RWPE2 (cell line): ENCODE measurements at regions not wholly inside any gene's neighbourhood (a gene's known extent, or its start where the extent isn't known, plus 50 kb on each side); places are given as distances from the start of the nearest gene placed in this dataset.

Experiments
- ATAC-seq: fragments of 200-7000 bp; cut with Tn5 transposase; 3 replicates; pipeline ENCODE4 v1.9.1; 2021; ENCODE audit warnings: low read depth
- DNase-seq: peaks from one replicate; pipeline ENCODE4 v3.0.0-alpha.2; 2020; ENCODE audit warnings: low spot score
- H3K27ac ChIP-seq: fragments of 450-650 bp; 2 replicates; pipeline ENCODE4 v1.5.1; 2017; ENCODE audit warnings: mild to moderate bottlenecking; ENCODE audit not compliant: poor library complexity, severe bottlenecking
- H3K27me3 ChIP-seq: fragments of 250-450 bp; sonication (Bioruptor Pico); 2 replicates; pipeline ENCODE4 v1.5.1; 2021; ENCODE audit warnings: mild to moderate bottlenecking, moderate library complexity; ENCODE audit not compliant: insufficient read depth, poor library complexity, severe bottlenecking
- H3K36me3 ChIP-seq: fragments of 250-450 bp; sonication (Bioruptor Pico); 2 replicates; pipeline ENCODE4 v1.5.1; 2020; ENCODE audit warnings: low read depth, mild to moderate bottlenecking, moderate library complexity
- H3K4me1 ChIP-seq: fragments of 250-450 bp; sonication (Bioruptor Pico); 2 replicates; pipeline ENCODE4 v1.5.1; 2021; ENCODE audit warnings: mild to moderate bottlenecking, moderate library complexity; ENCODE audit not compliant: insufficient read depth, poor library complexity, severe bottlenecking
- H3K4me3 ChIP-seq: fragments of 250-450 bp; sonication (Bioruptor Pico); 2 replicates; pipeline ENCODE4 v1.5.1; 2021; ENCODE audit warnings: mild to moderate bottlenecking, moderate library complexity; ENCODE audit not compliant: severe bottlenecking
- H3K9me3 ChIP-seq: fragments of 250-450 bp; sonication (Bioruptor Pico); 2 replicates; pipeline ENCODE4 v1.5.1; 2021; ENCODE audit warnings: mild to moderate bottlenecking, moderate library complexity; ENCODE audit not compliant: severe bottlenecking
- TF ChIP-seq, protein P1 (sequence below): fragments of 450-650 bp; IDR thresholded peaks from one replicate; pipeline ENCODE4 v1.5.1; 2017; ENCODE audit warnings: mild to moderate bottlenecking, moderate library complexity; ENCODE audit not compliant: poor library complexity, severe bottlenecking

GRCh38 chr11:122205036-122205435, 89.0 kb upstream of the BLID start:
- TF ChIP-seq, protein P1, sequence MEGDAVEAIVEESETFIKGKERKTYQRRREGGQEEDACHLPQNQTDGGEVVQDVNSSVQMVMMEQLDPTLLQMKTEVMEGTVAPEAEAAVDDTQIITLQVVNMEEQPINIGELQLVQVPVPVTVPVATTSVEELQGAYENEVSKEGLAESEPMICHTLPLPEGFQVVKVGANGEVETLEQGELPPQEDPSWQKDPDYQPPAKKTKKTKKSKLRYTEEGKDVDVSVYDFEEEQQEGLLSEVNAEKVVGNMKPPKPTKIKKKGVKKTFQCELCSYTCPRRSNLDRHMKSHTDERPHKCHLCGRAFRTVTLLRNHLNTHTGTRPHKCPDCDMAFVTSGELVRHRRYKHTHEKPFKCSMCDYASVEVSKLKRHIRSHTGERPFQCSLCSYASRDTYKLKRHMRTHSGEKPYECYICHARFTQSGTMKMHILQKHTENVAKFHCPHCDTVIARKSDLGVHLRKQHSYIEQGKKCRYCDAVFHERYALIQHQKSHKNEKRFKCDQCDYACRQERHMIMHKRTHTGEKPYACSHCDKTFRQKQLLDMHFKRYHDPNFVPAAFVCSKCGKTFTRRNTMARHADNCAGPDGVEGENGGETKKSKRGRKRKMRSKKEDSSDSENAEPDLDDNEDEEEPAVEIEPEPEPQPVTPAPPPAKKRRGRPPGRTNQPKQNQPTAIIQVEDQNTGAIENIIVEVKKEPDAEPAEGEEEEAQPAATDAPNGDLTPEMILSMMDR = no peak
- Histone ChIP-seq H3K4me1 (peaks cover 23% of the 10 kb centered on the region), H3K9me3 (no peaks in the 10 kb centered on the region), H3K4me3 (no peak overlapping the region), H3K27ac (no peak overlapping the region), H3K36me3 (no peaks in the 10 kb centered on the region), H3K27me3 (no peaks in the 10 kb centered on the region)
- no peak for ATAC-seq
- DNase-seq = no peak

- H3K4me3 ChIP-seq = no peak overlapping the region
Observed at GRCh38 chr11:122204206-122204605, 88.2 kb upstream of the BLID start.

GRCh38 chr11:122202951-122203456, 87.0 kb upstream of the BLID start:
- DNase-seq = peak; percentile 73
- H3K27ac ChIP-seq = peak overlapping the region; percentile 98
- H3K27me3 ChIP-seq = no peaks in the 10 kb centered on the region
- H3K36me3 ChIP-seq = no peaks in the 10 kb centered on the region
- TF ChIP-seq, protein P1 = peak; percentile 98
- no peaks in the 10 kb centered on the region for H3K9me3 ChIP-seq
- peak overlapping the region; percentile 24 for H3K4me3 ChIP-seq
- peak; percentile 85 for ATAC-seq
- H3K4me1 ChIP-seq = peaks cover 33% of the 10 kb centered on the region

More at GRCh38 chr11:122204206-122204605, 88.2 kb upstream of the BLID start:
- Histone ChIP-seq H3K4me1 (peaks cover 29% of the 10 kb centered on the region), H3K27ac (peak overlapping the region; percentile 98), H3K36me3 (no peaks in the 10 kb centered on the region), H3K9me3 (no peaks in the 10 kb centered on the region), H3K27me3 (no peaks in the 10 kb centered on the region)
- ATAC-seq (no peak), DNase-seq (no peak)
- TF ChIP-seq, protein P1 = no peak

DNA sequence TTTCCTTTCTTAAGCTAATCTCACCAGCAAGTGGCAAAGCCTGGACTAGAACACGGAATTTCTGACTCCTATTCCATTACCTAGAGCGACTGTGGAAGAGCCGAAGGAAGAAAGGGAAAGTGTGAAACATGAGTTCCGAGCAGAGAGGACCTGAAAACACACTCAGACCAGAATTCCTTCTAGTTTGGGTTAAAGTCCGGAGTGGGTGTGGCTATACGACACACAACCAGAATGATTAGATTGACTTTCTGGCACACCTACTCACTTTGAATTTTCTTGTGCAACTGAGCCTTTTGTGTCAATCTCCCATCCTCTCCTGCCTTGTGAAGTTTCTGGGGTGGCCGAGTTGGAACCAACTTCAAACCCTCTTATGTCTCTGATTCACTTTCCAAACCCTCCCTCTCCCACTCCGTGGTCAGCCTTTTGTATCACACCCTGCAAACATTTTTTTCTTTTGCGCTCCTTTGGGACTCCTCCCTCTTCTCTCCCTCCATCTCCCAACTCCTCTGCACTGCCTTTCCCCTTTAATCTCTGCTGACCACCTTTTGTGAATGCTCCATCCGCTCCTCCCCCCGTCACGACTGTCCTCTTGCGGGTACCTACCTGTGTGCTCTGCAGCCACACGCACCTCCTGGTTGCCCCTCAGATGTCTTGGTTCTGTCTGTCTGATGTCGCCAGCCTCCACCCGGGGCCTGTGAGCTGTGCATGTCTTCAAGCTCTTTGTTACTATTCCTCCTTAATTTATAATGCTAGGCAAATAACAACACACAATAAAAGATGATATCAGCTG, 86.3 kb upstream of the BLID start:
- no peaks in the 10 kb centered on the region for H3K9me3 ChIP-seq
- H3K27ac ChIP-seq = peak overlapping the region; percentile 98
- H3K4me3 ChIP-seq = peak overlapping the region; percentile 24
- ATAC-seq (peak; percentile 64), DNase-seq (no peak)
- peaks cover 40% of the 10 kb centered on the region for H3K4me1 ChIP-seq
- H3K36me3 ChIP-seq = no peaks in the 10 kb centered on the region
- H3K27me3 ChIP-seq = no peaks in the 10 kb centered on the region
- TF ChIP-seq, protein P1 = no peak

DNA sequence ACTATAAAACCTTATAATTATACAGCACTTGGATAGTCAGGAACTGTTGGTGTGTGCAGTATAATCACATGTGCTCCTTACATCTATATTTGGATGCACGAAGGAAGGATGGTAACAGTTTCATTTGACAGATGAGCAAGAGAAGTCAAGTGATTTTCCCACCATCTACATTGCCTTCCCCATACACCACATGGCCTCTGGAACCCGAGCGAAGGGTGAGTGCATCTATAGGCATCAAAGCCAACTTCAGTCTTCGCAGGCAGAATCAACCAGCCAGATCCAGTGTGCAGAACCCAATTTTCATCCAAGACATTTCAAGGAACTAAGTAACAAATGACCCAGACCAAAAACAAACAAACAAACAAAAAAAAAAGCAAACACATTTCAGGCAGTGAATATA, 85.1 kb upstream of the BLID start:
- H3K9me3 ChIP-seq = no peaks in the 10 kb centered on the region
- H3K4me3 ChIP-seq = no peak overlapping the region
- no peaks in the 10 kb centered on the region for H3K36me3 ChIP-seq
- ATAC-seq (no peak), DNase-seq (no peak)
- H3K27me3 ChIP-seq = no peaks in the 10 kb centered on the region
- peaks cover 52% of the 10 kb centered on the region for H3K4me1 ChIP-seq
- peak overlapping the region; percentile 98 for H3K27ac ChIP-seq
- TF ChIP-seq, protein P1 = no peak
